ENCODE measurements at regions not wholly inside any gene's neighbourhood (a gene's known extent, or its start where the extent isn't known, plus 50 kb on each side); places are given as distances from the start of the nearest gene placed in this dataset.

DNA sequence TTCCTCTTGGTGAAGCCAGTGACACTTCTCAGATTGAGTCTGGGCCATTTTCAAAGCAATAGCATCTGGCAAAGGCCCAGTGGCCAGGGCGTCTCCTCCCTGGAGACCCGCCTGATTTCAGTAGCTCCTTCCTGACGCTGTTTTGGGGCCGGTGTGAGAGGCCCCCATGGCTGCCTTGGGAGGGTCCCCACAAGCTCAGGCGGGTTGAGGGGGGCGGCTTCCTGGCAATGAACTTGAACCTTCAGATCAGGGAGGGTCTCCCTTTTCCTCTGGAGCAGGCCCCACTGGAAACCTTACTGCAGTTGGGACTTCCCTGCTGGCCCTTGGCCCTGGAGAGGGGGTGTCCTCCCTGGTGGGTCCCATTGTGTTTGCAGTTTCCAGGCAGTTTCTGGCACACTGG, 121.2 kb downstream of the CRYAA start:
- TF ChIP-seq, protein P1, sequence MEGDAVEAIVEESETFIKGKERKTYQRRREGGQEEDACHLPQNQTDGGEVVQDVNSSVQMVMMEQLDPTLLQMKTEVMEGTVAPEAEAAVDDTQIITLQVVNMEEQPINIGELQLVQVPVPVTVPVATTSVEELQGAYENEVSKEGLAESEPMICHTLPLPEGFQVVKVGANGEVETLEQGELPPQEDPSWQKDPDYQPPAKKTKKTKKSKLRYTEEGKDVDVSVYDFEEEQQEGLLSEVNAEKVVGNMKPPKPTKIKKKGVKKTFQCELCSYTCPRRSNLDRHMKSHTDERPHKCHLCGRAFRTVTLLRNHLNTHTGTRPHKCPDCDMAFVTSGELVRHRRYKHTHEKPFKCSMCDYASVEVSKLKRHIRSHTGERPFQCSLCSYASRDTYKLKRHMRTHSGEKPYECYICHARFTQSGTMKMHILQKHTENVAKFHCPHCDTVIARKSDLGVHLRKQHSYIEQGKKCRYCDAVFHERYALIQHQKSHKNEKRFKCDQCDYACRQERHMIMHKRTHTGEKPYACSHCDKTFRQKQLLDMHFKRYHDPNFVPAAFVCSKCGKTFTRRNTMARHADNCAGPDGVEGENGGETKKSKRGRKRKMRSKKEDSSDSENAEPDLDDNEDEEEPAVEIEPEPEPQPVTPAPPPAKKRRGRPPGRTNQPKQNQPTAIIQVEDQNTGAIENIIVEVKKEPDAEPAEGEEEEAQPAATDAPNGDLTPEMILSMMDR (conservative IDR thresholded peaks at IDR 0.05; ENCODE audit: low read depth, low read length): no peak
- TF ChIP-seq EZH2 (IDR thresholded peaks at IDR 0.05; ENCODE audit: low read length, unreplicated experiment): no peak
